Vagina (tissue), 2 donors: ENCODE measurements at regions not wholly inside any gene's neighbourhood (a gene's known extent, or its start where the extent isn't known, plus 50 kb on each side); places are given as distances from the start of the nearest gene placed in this dataset.

Experiments used
- POLR2A ChIP-seq, 2 donors: fragments of 450-650 bp; IDR thresholded peaks; one replicate each; pipeline ENCODE4 v1.6.1; 2017; ENCODE audit warnings: antibody characterized with exemption in 2 of 2, mild to moderate bottlenecking in 2 of 2, moderate library complexity in 2 of 2
- TF ChIP-seq, protein P1 (sequence below), 3 experiments: fragments of 450-650 bp in 2 of 3; fragments of 200-600 bp in 1 of 3; sonication (generic) in 1 of 3; IDR thresholded peaks; one replicate each; pipeline ENCODE4 v1.5.1; 2017 to 2019; ENCODE audit warnings: antibody characterized with exemption in 3 of 3, mild to moderate bottlenecking in 2 of 3, moderate library complexity in 2 of 3

DNA sequence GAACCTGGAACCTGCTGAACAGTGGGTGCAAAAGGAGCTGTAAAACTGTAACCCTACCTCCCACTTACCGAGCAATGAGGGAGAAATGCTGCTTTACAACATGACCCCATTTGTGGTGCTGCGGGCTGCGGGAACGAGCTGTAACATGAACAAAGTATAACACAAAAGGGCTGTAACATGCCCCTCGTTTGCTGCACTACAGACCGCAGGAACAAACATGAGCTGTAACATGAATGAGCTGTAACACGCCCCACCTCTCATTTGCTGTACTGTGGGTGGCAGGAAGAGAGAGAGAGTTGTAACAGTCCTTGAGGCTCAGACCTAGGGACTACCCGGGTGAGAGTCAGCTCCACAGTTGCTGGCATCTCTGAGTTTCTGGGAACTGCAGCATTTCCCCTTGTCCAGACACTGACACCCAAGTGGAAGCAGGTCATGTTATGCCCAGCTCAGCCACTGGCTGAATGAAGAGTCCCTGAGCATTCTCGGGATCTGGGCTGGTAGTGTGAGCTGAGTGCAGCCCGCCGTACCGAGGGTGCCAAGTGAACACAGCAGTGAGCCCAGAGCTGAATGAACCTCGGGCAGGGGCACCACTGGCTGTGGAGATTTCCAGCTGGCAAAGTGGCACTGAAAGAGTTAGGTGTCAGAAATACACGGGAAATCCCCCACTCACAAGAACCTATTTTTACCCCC lies 1385.3 kb upstream of the SPRY2 start:
- TF ChIP-seq, protein P1, sequence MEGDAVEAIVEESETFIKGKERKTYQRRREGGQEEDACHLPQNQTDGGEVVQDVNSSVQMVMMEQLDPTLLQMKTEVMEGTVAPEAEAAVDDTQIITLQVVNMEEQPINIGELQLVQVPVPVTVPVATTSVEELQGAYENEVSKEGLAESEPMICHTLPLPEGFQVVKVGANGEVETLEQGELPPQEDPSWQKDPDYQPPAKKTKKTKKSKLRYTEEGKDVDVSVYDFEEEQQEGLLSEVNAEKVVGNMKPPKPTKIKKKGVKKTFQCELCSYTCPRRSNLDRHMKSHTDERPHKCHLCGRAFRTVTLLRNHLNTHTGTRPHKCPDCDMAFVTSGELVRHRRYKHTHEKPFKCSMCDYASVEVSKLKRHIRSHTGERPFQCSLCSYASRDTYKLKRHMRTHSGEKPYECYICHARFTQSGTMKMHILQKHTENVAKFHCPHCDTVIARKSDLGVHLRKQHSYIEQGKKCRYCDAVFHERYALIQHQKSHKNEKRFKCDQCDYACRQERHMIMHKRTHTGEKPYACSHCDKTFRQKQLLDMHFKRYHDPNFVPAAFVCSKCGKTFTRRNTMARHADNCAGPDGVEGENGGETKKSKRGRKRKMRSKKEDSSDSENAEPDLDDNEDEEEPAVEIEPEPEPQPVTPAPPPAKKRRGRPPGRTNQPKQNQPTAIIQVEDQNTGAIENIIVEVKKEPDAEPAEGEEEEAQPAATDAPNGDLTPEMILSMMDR (IDR thresholded peaks at IDR 0.05), result no peak
- TF ChIP-seq POLR2A (IDR thresholded peaks at IDR 0.05), result no peak
